ENCODE measurements at regions not wholly inside any gene's neighbourhood (a gene's known extent, or its start where the extent isn't known, plus 50 kb on each side); places are given as distances from the start of the nearest gene placed in this dataset.

GRCh38 chr2:6429210-6429986, 436.3 kb downstream of the CMPK2 start:
- no peak overlapping the region for H3K14ac ChIP-seq (ENCODE audit: insufficient read depth, low read length)
- no peak overlapping the region for H2BK15ac ChIP-seq (ENCODE audit: low read depth, low read length)
- no peaks in the 10 kb centered on the region for H3K79me1 ChIP-seq (ENCODE audit: insufficient read depth, low read depth, low read length, poor library complexity, severe bottlenecking)
- Mint-ChIP-seq H3K36me3 (ENCODE audit: insufficient read depth in 1 of 3, low read depth in 3 of 3) (no peaks in the 10 kb centered on the region; a peak in 2 of 7 replicates), H3K4me1 (peaks cover 9 to 15% of the 10 kb centered on the region in 2 experiments), H3K27ac (peak overlapping the region in 2 of 3 experiments; percentile 15 to 19; a peak in 1 of 7 replicates), H3K4me3 (no peak overlapping the region), H3K9me3 (peaks cover 0 to 2% of the 10 kb centered on the region in 2 experiments; a peak in 1 of 5 replicates), H3K27me3 (ENCODE audit: low read depth) (no peaks in the 10 kb centered on the region)
- H4K20me1 ChIP-seq (ENCODE audit: control insufficient read depth, insufficient read depth, insufficient read length): no peaks in the 10 kb centered on the region
- no peaks in the 10 kb centered on the region for H3K27me3 ChIP-seq (ENCODE audit: insufficient read depth, low read length)
- H3K56ac ChIP-seq (ENCODE audit: insufficient read length, low read depth, low read length): no peak overlapping the region
- H3K23ac ChIP-seq (ENCODE audit: insufficient read length, low read depth, low read length): no peak overlapping the region
- H3K79me2 ChIP-seq (ENCODE audit: insufficient read depth, low read length): no peaks in the 10 kb centered on the region
- H3K27ac ChIP-seq (ENCODE audit: insufficient read length, low read depth, low read length): no peak overlapping the region
- no peak overlapping the region for H4K8ac ChIP-seq (replicated peaks; ENCODE audit: insufficient read length, low read depth, low read length)
- H3K4ac ChIP-seq (ENCODE audit: low read depth, low read length): no peak overlapping the region
- H4K91ac ChIP-seq (ENCODE audit: insufficient read length, low read depth, low read length): no peak overlapping the region
- no CpG with 5 or more reads among the region's 19 CpGs for whole genome bisulfite sequencing (ENCODE audit: extremely low coverage, insufficient read length, low lambda C conversion rate)
- H3K4me2 ChIP-seq (ENCODE audit: insufficient read depth, insufficient read length, low read length): no peak overlapping the region
- H3K23me2 ChIP-seq (ENCODE audit: insufficient read length, low read depth, low read length, poor library complexity, severe bottlenecking): peaks cover 2% of the 10 kb centered on the region
- H3K9ac ChIP-seq (ENCODE audit: extremely low read depth, insufficient read length, low read length): no peak overlapping the region
- no peak overlapping the region for H2BK5ac ChIP-seq (ENCODE audit: insufficient read length, low read length)
- no peak overlapping the region for H3K18ac ChIP-seq (ENCODE audit: insufficient read length, low read depth, low read length)
- no peak for DNase-seq
- no peak overlapping the region for H4K5ac ChIP-seq (ENCODE audit: insufficient read length, low read depth, low read length)
- H3T11ph ChIP-seq (ENCODE audit: low read length): no peak overlapping the region
- H2BK20ac ChIP-seq (ENCODE audit: low read depth, low read length, poor library complexity, severe bottlenecking): no peak overlapping the region
- peak overlapping the region; percentile 70 for H2AFZ ChIP-seq (ENCODE audit: low read length)
- no peak overlapping the region for H2BK120ac ChIP-seq (ENCODE audit: low read depth, low read length, poor library complexity, severe bottlenecking)
- H2AK5ac ChIP-seq (ENCODE audit: insufficient read length, low read length): no peak overlapping the region
- no peak for TF ChIP-seq CTCF (conservative IDR thresholded peaks at IDR 0.05)
- no peak overlapping the region for H2BK12ac ChIP-seq (ENCODE audit: insufficient read length, low read depth, low read length)
- no peaks in the 10 kb centered on the region for H3K4me1 ChIP-seq (ENCODE audit: insufficient read depth, low read length)
- H3K9me3 ChIP-seq (ENCODE audit: control insufficient read depth, low read depth, low read length): no peaks in the 10 kb centered on the region

All from H9 (cell line).